Retinal pigment epithelial cell (primary cell): ENCODE measurements at regions not wholly inside any gene's neighbourhood (a gene's known extent, or its start where the extent isn't known, plus 50 kb on each side); places are given as distances from the start of the nearest gene placed in this dataset.

Experiments
- DNase-seq: peaks from one replicate; pipeline ENCODE4 v3.0.0-alpha.2; 2010; ENCODE audit warnings: low read depth
- H3K4me3 ChIP-seq: 2 replicates; pipeline ENCODE4 v1.5.1; 2011; ENCODE audit warnings: mild to moderate bottlenecking, low read length, control low read depth, moderate library complexity
- TF ChIP-seq, protein P1 (sequence below): conservative IDR thresholded peaks from 2 replicates; pipeline ENCODE4 v1.5.1; 2011; ENCODE audit warnings: low read depth, low read length, control low read depth, inconsistent platforms

DNA sequence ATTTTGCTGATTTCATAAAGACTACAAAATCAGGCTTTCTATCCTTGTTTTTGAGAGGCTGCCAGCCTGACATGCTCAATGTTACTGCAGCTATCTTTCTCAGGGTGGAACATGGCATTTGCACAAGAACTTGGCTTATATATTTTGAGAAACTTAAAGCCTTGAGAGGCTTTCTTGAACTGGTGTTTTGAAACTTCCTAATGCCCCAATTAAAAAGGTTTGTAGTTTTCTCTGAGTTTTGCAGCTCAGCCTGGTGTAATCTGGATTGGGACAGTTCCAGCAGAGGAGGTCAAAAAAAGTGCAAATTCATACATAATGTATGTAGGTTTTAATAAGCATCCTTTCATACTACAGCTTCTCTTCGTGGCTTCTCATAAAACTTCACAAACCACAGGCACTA, 223.4 kb downstream of the FAM76B start:
- no peak overlapping the region for H3K4me3 ChIP-seq
- TF ChIP-seq, protein P1, sequence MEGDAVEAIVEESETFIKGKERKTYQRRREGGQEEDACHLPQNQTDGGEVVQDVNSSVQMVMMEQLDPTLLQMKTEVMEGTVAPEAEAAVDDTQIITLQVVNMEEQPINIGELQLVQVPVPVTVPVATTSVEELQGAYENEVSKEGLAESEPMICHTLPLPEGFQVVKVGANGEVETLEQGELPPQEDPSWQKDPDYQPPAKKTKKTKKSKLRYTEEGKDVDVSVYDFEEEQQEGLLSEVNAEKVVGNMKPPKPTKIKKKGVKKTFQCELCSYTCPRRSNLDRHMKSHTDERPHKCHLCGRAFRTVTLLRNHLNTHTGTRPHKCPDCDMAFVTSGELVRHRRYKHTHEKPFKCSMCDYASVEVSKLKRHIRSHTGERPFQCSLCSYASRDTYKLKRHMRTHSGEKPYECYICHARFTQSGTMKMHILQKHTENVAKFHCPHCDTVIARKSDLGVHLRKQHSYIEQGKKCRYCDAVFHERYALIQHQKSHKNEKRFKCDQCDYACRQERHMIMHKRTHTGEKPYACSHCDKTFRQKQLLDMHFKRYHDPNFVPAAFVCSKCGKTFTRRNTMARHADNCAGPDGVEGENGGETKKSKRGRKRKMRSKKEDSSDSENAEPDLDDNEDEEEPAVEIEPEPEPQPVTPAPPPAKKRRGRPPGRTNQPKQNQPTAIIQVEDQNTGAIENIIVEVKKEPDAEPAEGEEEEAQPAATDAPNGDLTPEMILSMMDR = no peak
- peak; percentile 94 for DNase-seq

- H3K4me3 ChIP-seq = no peak overlapping the region
- TF ChIP-seq, protein P1 = no peak
- DNase-seq = no peak
These were observed 223.8 kb downstream of the FAM76B start for GRCh38 chr11:95565724-95566141.

GRCh38 chr11:95563859-95564258, 225.7 kb downstream of the FAM76B start:
- H3K4me3 ChIP-seq = no peak overlapping the region

GRCh38 chr11:95563173-95563572, 226.4 kb downstream of the FAM76B start:
- no peak overlapping the region for H3K4me3 ChIP-seq
- TF ChIP-seq, protein P1 = no peak
- DNase-seq = no peak

More at GRCh38 chr11:95563859-95564258, 225.7 kb downstream of the FAM76B start:
- TF ChIP-seq, protein P1 = no peak
- no peak for DNase-seq

GRCh38 chr11:95562196-95562921, 227.2 kb downstream of the FAM76B start:
- DNase-seq = no peak
- TF ChIP-seq, protein P1 = no peak
- no peak overlapping the region for H3K4me3 ChIP-seq

GRCh38 chr11:95559899-95560298, 229.7 kb downstream of the FAM76B start:
- no peak overlapping the region for H3K4me3 ChIP-seq
- DNase-seq = no peak
- TF ChIP-seq, protein P1 = no peak

DNA sequence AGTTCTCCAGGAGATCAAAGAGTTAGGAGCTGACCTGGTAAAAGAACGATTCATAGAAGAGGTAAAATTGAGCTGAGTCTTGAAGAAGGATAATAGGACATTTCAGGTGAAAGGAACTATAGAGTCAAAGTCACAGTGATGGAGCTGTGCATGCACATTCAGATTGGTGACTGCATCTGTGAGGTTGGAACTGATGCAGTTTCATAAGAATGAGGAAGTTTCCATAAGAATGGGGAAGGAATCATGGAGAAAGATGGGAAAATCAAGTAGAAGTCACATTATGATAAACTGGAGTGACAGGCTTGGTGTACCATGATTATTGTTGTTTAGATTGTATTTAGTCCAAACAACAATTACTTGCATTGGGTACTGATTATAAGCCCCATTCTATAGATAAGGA, 232.2 kb downstream of the FAM76B start:
- no peak for DNase-seq
- TF ChIP-seq, protein P1 = no peak
- no peak overlapping the region for H3K4me3 ChIP-seq
